ENCODE measurements at regions not wholly inside any gene's neighbourhood (a gene's known extent, or its start where the extent isn't known, plus 50 kb on each side); places are given as distances from the start of the nearest gene placed in this dataset.

- in situ Hi-C loops (cut with MboI; ENCODE audit: low pct_ligation_motif_present in 1 of 4, low pct_unique_long_range_greater_than_20kb in 1 of 4, low sequenced_read_pairs in 3 of 4): no loop called here
- Histone ChIP-seq H3K27me3 (no peaks in the 10 kb centered on the region), H3K9me3 (peaks cover 0 to 3% of the 10 kb centered on the region in 2 donors), H3K27ac (no peak overlapping the region), H3K4me1 (no peaks in the 10 kb centered on the region), H3K4me3 (no peak overlapping the region), H3K36me3 (no peaks in the 10 kb centered on the region)
- TF ChIP-seq POLR2A (IDR thresholded peaks at IDR 0.05): no peak
- TF ChIP-seq POLR2AphosphoS5 (IDR thresholded peaks at IDR 0.05): no peak
- TF ChIP-seq EP300 (IDR thresholded peaks at IDR 0.05; ENCODE audit: low read depth): no peak
- WGBS, 2 donors (ENCODE audit: low coverage in 1 of 2): 48 to 64% methylated on average over 3 of the region's 3 CpGs
- DNase-seq: no peak
- intact Hi-C loops (cut with DNase I; ENCODE audit: low total_unique reads): no loop called here
Observed at GRCh38 chr12:17334784-17335183, 728.8 kb upstream of the LMO3 start.

- intact Hi-C loops (cut with DNase I; ENCODE audit: low total_unique reads): no loop called here
- no peak for TF ChIP-seq CTCF (IDR thresholded peaks at IDR 0.05)
- no peak for TF ChIP-seq EP300 (IDR thresholded peaks at IDR 0.05; ENCODE audit: low read depth)
- TF ChIP-seq POLR2A (IDR thresholded peaks at IDR 0.05): no peak
- no peak for TF ChIP-seq POLR2AphosphoS5 (IDR thresholded peaks at IDR 0.05)
- 80 to 82% methylated on average over 3 of the region's 3 CpGs for WGBS, 2 donors (ENCODE audit: low coverage in 1 of 2)
Observed at GRCh38 chr12:17333287-17333686, 727.3 kb upstream of the LMO3 start.

GRCh38 chr12:17326649-17327048, 720.7 kb upstream of the LMO3 start:
- 9 to 33% methylated on average over 2 of the region's 2 CpGs for WGBS, 2 donors (ENCODE audit: low coverage in 1 of 2)
- Histone ChIP-seq H3K36me3 (no peaks in the 10 kb centered on the region), H3K9me3 (no peaks in the 10 kb centered on the region), H3K27me3 (no peaks in the 10 kb centered on the region), H3K4me3 (no peak overlapping the region), H3K4me1 (no peaks in the 10 kb centered on the region), H3K27ac (no peak overlapping the region)
- in situ Hi-C loops (cut with MboI; ENCODE audit: low pct_ligation_motif_present in 1 of 4, low pct_unique_long_range_greater_than_20kb in 1 of 4, low sequenced_read_pairs in 3 of 4): no loop called here
- DNase-seq: no peak
- TF ChIP-seq EP300 (IDR thresholded peaks at IDR 0.05; ENCODE audit: low read depth): no peak
- TF ChIP-seq POLR2A (IDR thresholded peaks at IDR 0.05): no peak
- TF ChIP-seq POLR2AphosphoS5 (IDR thresholded peaks at IDR 0.05): no peak
- TF ChIP-seq CTCF (IDR thresholded peaks at IDR 0.05): no peak
- intact Hi-C loops (cut with DNase I; ENCODE audit: low total_unique reads): no loop called here

More at GRCh38 chr12:17333287-17333686, 727.3 kb upstream of the LMO3 start:
- no peaks in the 10 kb centered on the region for H3K27me3 ChIP-seq
- in situ Hi-C loops (cut with MboI; ENCODE audit: low pct_ligation_motif_present in 1 of 4, low pct_unique_long_range_greater_than_20kb in 1 of 4, low sequenced_read_pairs in 3 of 4): no loop called here
- H3K9me3 ChIP-seq: no peaks in the 10 kb centered on the region
- no peak overlapping the region for H3K27ac ChIP-seq
- H3K36me3 ChIP-seq: no peaks in the 10 kb centered on the region
- DNase-seq: no peak
- H3K4me1 ChIP-seq: no peaks in the 10 kb centered on the region
- H3K4me3 ChIP-seq: no peak overlapping the region

GRCh38 chr12:17322090-17322489, 716.1 kb upstream of the LMO3 start:
- intact Hi-C loops (cut with DNase I; ENCODE audit: low total_unique reads) (no loop called here), in situ Hi-C loops (cut with MboI; ENCODE audit: low pct_ligation_motif_present in 1 of 4, low pct_unique_long_range_greater_than_20kb in 1 of 4, low sequenced_read_pairs in 3 of 4) (no loop called here)
- DNase-seq: no peak
- H3K9me3 ChIP-seq: no peaks in the 10 kb centered on the region
- no peaks in the 10 kb centered on the region for H3K36me3 ChIP-seq
- no peaks in the 10 kb centered on the region for H3K4me1 ChIP-seq
- TF ChIP-seq CTCF (IDR thresholded peaks at IDR 0.05): no peak
- no peak for TF ChIP-seq POLR2AphosphoS5 (IDR thresholded peaks at IDR 0.05)
- no peak for TF ChIP-seq POLR2A (IDR thresholded peaks at IDR 0.05)
- no peak for TF ChIP-seq EP300 (IDR thresholded peaks at IDR 0.05; ENCODE audit: low read depth)
- H3K4me3 ChIP-seq: no peak overlapping the region
- H3K27me3 ChIP-seq: no peaks in the 10 kb centered on the region
- no peak overlapping the region for H3K27ac ChIP-seq
- WGBS, 2 donors (ENCODE audit: low coverage in 1 of 2): 83 to 88% methylated on average over 2 of the region's 2 CpGs

Data from transverse colon (tissue), 4 donors.